Esophagus muscularis mucosa (tissue), 3 donors: ENCODE measurements at regions not wholly inside any gene's neighbourhood (a gene's known extent, or its start where the extent isn't known, plus 50 kb on each side); places are given as distances from the start of the nearest gene placed in this dataset.
"Not testable (repeated sequence)": the region's sequence is repeated elsewhere in the genome, so short reads cannot be mapped to it uniquely, and the experiment has no call there.

ENCODE experiments used
- CTCF ChIP-seq, 3 experiments: fragments of 200-600 bp in 2 of 3; fragments of 450-650 bp in 1 of 3; sonication (generic) in 2 of 3; IDR thresholded peaks; one replicate each; pipeline ENCODE4 v1.5.1; 2017 to 2019; ENCODE audit warnings: antibody characterized with exemption in 3 of 3, mild to moderate bottlenecking in 2 of 3, moderate library complexity in 1 of 3
- POLR2AphosphoS5 ChIP-seq, 2 donors: sonication (generic); formaldehyde crosslinking; IDR thresholded peaks; one replicate each; pipeline ENCODE4 v1.6.1; 2017; ENCODE audit warnings: antibody characterized with exemption in 2 of 2

DNA sequence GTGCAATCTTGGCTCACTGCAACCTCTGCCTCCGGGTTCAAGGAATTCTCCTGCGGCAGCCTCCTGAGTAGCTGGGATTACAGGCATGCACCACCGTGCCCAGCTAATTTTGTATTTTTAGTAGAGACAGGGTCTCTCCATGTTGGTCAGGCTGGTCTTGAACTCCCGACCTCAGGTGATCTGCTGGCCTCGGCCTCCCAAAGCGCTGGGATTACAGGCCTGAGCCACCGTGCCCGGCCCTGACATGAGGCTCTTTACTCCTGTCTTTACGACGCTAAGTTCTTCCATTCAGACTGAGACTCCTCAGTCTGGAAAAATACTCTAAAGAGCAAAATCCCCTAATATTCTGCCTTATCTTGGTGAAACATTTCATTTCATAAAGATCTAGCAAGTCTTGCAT lies 331.3 kb upstream of the SGO1 start:
- TF ChIP-seq CTCF, POLR2AphosphoS5 (IDR thresholded peaks at IDR 0.05): not testable (repeated sequence)
